ENCODE measurements at regions not wholly inside any gene's neighbourhood (a gene's known extent, or its start where the extent isn't known, plus 50 kb on each side); places are given as distances from the start of the nearest gene placed in this dataset.

- Histone ChIP-seq H3K4me3 (ENCODE audit: low read length) (no peak overlapping the region), H3K9me3 (ENCODE audit: control insufficient read depth, insufficient read depth, low read length) (no peaks in the 10 kb centered on the region), H3K9me2 (replicated peaks; ENCODE audit: control insufficient read depth, low read length) (no peaks in the 10 kb centered on the region), H3K79me2 (ENCODE audit: control insufficient read depth, low read length) (no peaks in the 10 kb centered on the region), H3K4me2 (ENCODE audit: low read length) (no peak overlapping the region), H3K27ac (ENCODE audit: low read depth, low read length) (no peak overlapping the region), H4K20me1 (ENCODE audit: control insufficient read depth, insufficient read depth, low read depth, low read length) (no peaks in the 10 kb centered on the region), H3F3A (ENCODE audit: control insufficient read depth, insufficient read depth) (no peaks in the 10 kb centered on the region), H3K4me1 (ENCODE audit: control insufficient read depth, low read length) (peaks cover 24% of the 10 kb centered on the region), H3K36me3 (ENCODE audit: control insufficient read depth, low read length) (no peaks in the 10 kb centered on the region), H3K27me3 (ENCODE audit: control insufficient read depth, low read length) (no peaks in the 10 kb centered on the region)
- TF ChIP-seq CTCF (IDR thresholded peaks at IDR 0.05; ENCODE audit: low read depth, low read length, poor library complexity, severe bottlenecking) (no peak), EZH2phosphoT487 (IDR thresholded peaks at IDR 0.05; ENCODE audit: borderline replicate concordance, low read length) (no peak)
Observed at GRCh38 chr6:25057111-25057905, 121.5 kb upstream of the RIPOR2 start.

GRCh38 chr6:25058441-25058840 is 122.7 kb upstream of the RIPOR2 start:
- Histone ChIP-seq H3K9me3 (ENCODE audit: control insufficient read depth, insufficient read depth, low read length) (no peaks in the 10 kb centered on the region), H3K4me3 (ENCODE audit: low read length) (no peak overlapping the region), H3K4me2 (ENCODE audit: low read length) (no peak overlapping the region), H3F3A (ENCODE audit: control insufficient read depth, insufficient read depth) (no peaks in the 10 kb centered on the region), H3K36me3 (ENCODE audit: control insufficient read depth, low read length) (no peaks in the 10 kb centered on the region), H3K27ac (ENCODE audit: low read depth, low read length) (no peak overlapping the region), H4K20me1 (ENCODE audit: control insufficient read depth, insufficient read depth, low read depth, low read length) (no peaks in the 10 kb centered on the region), H3K4me1 (ENCODE audit: control insufficient read depth, low read length) (peaks cover 14% of the 10 kb centered on the region), H3K27me3 (ENCODE audit: control insufficient read depth, low read length) (no peaks in the 10 kb centered on the region), H3K79me2 (ENCODE audit: control insufficient read depth, low read length) (no peaks in the 10 kb centered on the region), H3K9me2 (replicated peaks; ENCODE audit: control insufficient read depth, low read length) (no peaks in the 10 kb centered on the region)
- TF ChIP-seq CTCF (IDR thresholded peaks at IDR 0.05; ENCODE audit: low read depth, low read length, poor library complexity, severe bottlenecking): no peak
- no peak for TF ChIP-seq EZH2phosphoT487 (IDR thresholded peaks at IDR 0.05; ENCODE audit: borderline replicate concordance, low read length)

GRCh38 chr6:25058941-25059340 is 123.2 kb upstream of the RIPOR2 start:
- H3K36me3 ChIP-seq (ENCODE audit: control insufficient read depth, low read length): no peaks in the 10 kb centered on the region
- no peaks in the 10 kb centered on the region for H3K9me3 ChIP-seq (ENCODE audit: control insufficient read depth, insufficient read depth, low read length)
- no peak overlapping the region for H3K27ac ChIP-seq (ENCODE audit: low read depth, low read length)
- no peaks in the 10 kb centered on the region for H3K27me3 ChIP-seq (ENCODE audit: control insufficient read depth, low read length)
- H3F3A ChIP-seq (ENCODE audit: control insufficient read depth, insufficient read depth): no peaks in the 10 kb centered on the region
- H3K4me1 ChIP-seq (ENCODE audit: control insufficient read depth, low read length): peaks cover 9% of the 10 kb centered on the region
- H3K4me2 ChIP-seq (ENCODE audit: low read length): no peak overlapping the region
- no peak overlapping the region for H3K4me3 ChIP-seq (ENCODE audit: low read length)
- H4K20me1 ChIP-seq (ENCODE audit: control insufficient read depth, insufficient read depth, low read depth, low read length): no peaks in the 10 kb centered on the region
- H3K9me2 ChIP-seq (replicated peaks; ENCODE audit: control insufficient read depth, low read length): no peaks in the 10 kb centered on the region
- no peaks in the 10 kb centered on the region for H3K79me2 ChIP-seq (ENCODE audit: control insufficient read depth, low read length)
- TF ChIP-seq CTCF (IDR thresholded peaks at IDR 0.05; ENCODE audit: low read depth, low read length, poor library complexity, severe bottlenecking) (no peak), EZH2phosphoT487 (IDR thresholded peaks at IDR 0.05; ENCODE audit: borderline replicate concordance, low read length) (no peak)

Data from DOHH2 (cell line).